Activated CD4-positive, alpha-beta T cell treated with anti-CD3 and anti-CD28 coated beads, Interleukin-10, Interleukin-2, amounts not matched to agents 100 ng/mL and 50 ng/mL, durations not matched to agents 16 hours and 8 hours (primary cell): ENCODE measurements at regions not wholly inside any gene's neighbourhood (a gene's known extent, or its start where the extent isn't known, plus 50 kb on each side); places are given as distances from the start of the nearest gene placed in this dataset.
"Not testable (repeated sequence)": the region's sequence is repeated elsewhere in the genome, so short reads cannot be mapped to it uniquely, and the experiment has no call there.

Source experiments
- DNase-seq: peaks from one replicate; pipeline ENCODE4 v3.0.0-alpha.2; 2020

- no peak for DNase-seq
Measured at GRCh38 chr1:117708323-117709248, 102.7 kb downstream of the TENT5C start.

- no peak for DNase-seq
Measured at GRCh38 chr1:117709249-117709691, 103.4 kb downstream of the TENT5C start.

GRCh38 chr1:117710710-117711109, 104.9 kb downstream of the TENT5C start:
- no peak for DNase-seq

GRCh38 chr1:117712621-117713020, 106.8 kb downstream of the TENT5C start:
- DNase-seq: no peak

- DNase-seq: no peak
Measured at GRCh38 chr1:117714546-117714945, 108.7 kb downstream of the TENT5C start.

GRCh38 chr1:117716030-117716429, 110.2 kb downstream of the TENT5C start:
- not testable (repeated sequence) for DNase-seq

GRCh38 chr1:117717980-117718379, 112.1 kb downstream of the TENT5C start:
- DNase-seq: not testable (repeated sequence)

- DNase-seq: not testable (repeated sequence)
Measured at GRCh38 chr1:117718596-117718995, 112.7 kb downstream of the TENT5C start.

- no peak for DNase-seq
Measured at GRCh38 chr1:117719004-117719403, 113.2 kb downstream of the TENT5C start.

GRCh38 chr1:117732065-117732797, 126.4 kb downstream of the TENT5C start:
- no peak for DNase-seq

- DNase-seq: no peak
Measured at GRCh38 chr1:117732956-117733355, 127.1 kb downstream of the TENT5C start.

- DNase-seq: no peak
Measured at GRCh38 chr1:117734403-117734802, 128.6 kb downstream of the TENT5C start.

- DNase-seq: peak; percentile 40
Measured at GRCh38 chr1:117735045-117735992, 129.5 kb downstream of the TENT5C start.

GRCh38 chr1:117739504-117739903, 133.7 kb downstream of the TENT5C start:
- no peak for DNase-seq

- DNase-seq: no peak
Measured at GRCh38 chr1:117740496-117740895, 134.6 kb downstream of the TENT5C start.

- not testable (repeated sequence) for DNase-seq
Measured at GRCh38 chr1:117746565-117746964, 140.7 kb downstream of the TENT5C start.

- no peak for DNase-seq
Measured at GRCh38 chr1:117747605-117748004, 141.8 kb downstream of the TENT5C start.

GRCh38 chr1:117751321-117751720, 145.5 kb downstream of the TENT5C start:
- no peak for DNase-seq

GRCh38 chr1:117752661-117753060, 146.8 kb downstream of the TENT5C start:
- no peak for DNase-seq

GRCh38 chr1:117753232-117753631, 147.4 kb downstream of the TENT5C start:
- no peak for DNase-seq

- DNase-seq: peak; percentile 11
Measured at GRCh38 chr1:117753652-117754051, 147.8 kb downstream of the TENT5C start.
